ENCODE measurements at regions not wholly inside any gene's neighbourhood (a gene's known extent, or its start where the extent isn't known, plus 50 kb on each side); places are given as distances from the start of the nearest gene placed in this dataset.
A peak's percentile ranks its signal among the peaks of the same experiment; 100 is the strongest.

DNA sequence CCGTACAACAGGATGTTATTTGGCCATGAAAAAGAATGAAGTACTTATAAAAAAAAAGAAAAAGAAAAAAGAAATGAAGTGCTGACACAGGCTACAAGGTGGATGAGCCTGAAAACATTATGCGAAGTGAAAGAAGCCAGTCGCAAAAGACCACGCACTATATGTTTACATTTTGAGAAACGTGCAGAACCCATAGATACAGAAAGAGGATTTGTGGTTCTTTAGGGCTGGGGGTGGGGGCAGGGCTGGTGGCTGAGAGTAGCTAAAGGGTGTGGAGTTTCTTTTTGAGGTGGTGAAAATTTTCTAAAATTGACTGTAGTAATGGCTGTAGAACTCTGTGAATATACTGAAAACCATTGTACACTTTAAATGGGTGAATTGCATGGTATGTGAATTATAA is 86.0 kb upstream of the FAM20C start:
- H3K4me3 ChIP-seq (ENCODE audit: low read depth, low read length), result no peak overlapping the region
- TF ChIP-seq, protein P1, sequence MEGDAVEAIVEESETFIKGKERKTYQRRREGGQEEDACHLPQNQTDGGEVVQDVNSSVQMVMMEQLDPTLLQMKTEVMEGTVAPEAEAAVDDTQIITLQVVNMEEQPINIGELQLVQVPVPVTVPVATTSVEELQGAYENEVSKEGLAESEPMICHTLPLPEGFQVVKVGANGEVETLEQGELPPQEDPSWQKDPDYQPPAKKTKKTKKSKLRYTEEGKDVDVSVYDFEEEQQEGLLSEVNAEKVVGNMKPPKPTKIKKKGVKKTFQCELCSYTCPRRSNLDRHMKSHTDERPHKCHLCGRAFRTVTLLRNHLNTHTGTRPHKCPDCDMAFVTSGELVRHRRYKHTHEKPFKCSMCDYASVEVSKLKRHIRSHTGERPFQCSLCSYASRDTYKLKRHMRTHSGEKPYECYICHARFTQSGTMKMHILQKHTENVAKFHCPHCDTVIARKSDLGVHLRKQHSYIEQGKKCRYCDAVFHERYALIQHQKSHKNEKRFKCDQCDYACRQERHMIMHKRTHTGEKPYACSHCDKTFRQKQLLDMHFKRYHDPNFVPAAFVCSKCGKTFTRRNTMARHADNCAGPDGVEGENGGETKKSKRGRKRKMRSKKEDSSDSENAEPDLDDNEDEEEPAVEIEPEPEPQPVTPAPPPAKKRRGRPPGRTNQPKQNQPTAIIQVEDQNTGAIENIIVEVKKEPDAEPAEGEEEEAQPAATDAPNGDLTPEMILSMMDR (IDR thresholded peaks at IDR 0.05; ENCODE audit: insufficient read depth, low read length), result no peak
- DNase-seq (ENCODE audit: low read depth), result no peak

DNA sequence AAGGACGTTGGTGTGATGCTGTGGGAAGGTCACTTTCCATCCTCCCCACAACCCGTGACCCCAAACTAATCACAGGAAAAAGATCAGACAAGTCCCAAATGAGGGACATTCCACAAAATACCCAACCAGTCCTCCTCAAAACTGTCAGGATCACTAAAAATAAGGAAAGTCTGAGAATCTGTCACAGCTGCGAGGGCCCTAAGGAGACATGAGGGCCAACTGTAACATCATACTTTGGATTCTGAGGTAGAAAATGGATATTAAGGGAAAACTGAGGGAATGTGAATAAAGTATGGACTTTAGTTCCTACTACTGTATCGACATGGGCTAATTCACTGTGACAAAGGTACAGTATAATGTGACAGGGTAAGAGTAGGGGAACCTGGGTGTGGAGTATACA is 85.1 kb upstream of the FAM20C start:
- TF ChIP-seq, protein P1 (IDR thresholded peaks at IDR 0.05; ENCODE audit: insufficient read depth, low read length), result no peak
- no peak for DNase-seq (ENCODE audit: low read depth)
- H3K4me3 ChIP-seq (ENCODE audit: low read depth, low read length), result no peak overlapping the region

DNA sequence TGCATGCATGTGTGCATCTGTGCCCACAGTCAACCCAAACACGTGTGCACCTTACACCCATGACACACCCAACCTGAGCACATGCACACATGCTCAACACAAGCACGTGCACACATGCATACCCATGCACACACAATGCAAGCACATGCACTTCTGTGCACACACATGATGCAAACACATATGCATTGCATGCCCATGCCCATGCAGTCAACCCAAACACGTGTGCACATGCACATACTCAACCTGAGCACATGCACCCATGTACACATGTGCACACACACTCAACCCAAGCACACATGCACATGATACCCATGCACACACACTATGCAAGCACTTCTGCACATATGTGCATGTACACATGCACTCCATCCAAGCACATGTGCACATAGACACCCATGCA is 84.5 kb upstream of the FAM20C start:
- no peak overlapping the region for H3K4me3 ChIP-seq (ENCODE audit: low read depth, low read length)
- no peak for DNase-seq (ENCODE audit: low read depth)
- TF ChIP-seq, protein P1 (IDR thresholded peaks at IDR 0.05; ENCODE audit: insufficient read depth, low read length), result no peak

DNA sequence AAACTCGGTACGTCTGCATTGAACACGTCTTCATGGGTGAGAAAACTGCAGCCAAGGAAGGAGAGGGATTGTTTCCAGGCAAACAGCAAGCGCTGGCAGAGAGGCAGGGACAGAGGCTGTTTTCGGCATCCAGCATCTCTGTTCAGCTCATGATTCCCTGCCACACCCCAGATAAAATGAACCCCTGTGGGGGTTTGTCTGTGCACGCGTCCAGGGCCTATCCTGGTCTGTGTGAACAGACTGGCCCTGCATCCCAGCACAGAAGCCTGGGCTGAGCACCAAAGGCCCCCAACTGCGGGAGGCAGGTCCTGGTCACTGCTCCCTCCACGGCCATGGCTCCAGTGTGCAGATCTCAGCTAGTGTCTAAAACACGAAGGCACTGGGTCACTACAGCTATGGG is 83.3 kb upstream of the FAM20C start:
- peak; percentile 11 for DNase-seq (ENCODE audit: low read depth)
- TF ChIP-seq, protein P1 (IDR thresholded peaks at IDR 0.05; ENCODE audit: insufficient read depth, low read length), result no peak

DNA sequence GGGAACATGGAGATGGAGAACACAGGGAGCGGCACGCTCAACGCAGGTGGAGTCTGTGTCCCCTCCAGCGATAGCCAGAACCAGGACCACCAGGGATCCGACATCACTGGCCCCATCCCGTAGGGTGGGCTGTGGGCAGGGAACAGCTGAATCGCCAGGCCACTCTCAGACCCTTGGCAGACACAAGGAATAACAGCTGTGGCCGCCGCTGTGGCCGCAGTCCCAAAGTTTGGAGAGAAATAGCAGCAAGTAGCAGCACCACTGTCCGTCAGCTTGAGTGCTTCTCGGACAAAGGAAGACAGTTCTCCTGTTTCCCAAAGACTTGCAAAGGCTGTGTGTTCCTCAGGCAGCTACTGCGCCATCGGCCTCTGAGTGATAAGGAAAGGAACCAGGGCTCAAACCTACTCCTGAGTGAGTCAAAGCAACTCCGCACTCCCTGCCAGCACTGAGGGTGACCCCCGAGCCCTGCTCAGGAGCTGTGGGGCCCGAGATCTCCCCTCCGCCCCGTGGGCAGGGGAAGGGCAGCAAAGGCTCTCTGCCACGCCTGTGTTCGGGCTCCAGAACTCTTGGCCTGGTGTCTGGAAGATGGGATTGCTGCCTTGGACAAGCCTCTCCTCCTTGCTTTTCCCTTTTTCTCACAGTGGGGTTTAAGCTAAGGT is 82.3 kb upstream of the FAM20C start:
- TF ChIP-seq, protein P1 (IDR thresholded peaks at IDR 0.05; ENCODE audit: insufficient read depth, low read length), result no peak
- no peak overlapping the region for H3K4me3 ChIP-seq (ENCODE audit: low read depth, low read length)
- no peak for DNase-seq (ENCODE audit: low read depth)

More for the DNA sequence above, 83.3 kb upstream of the FAM20C start:
- no peak overlapping the region for H3K4me3 ChIP-seq (ENCODE audit: low read depth, low read length)

DNA sequence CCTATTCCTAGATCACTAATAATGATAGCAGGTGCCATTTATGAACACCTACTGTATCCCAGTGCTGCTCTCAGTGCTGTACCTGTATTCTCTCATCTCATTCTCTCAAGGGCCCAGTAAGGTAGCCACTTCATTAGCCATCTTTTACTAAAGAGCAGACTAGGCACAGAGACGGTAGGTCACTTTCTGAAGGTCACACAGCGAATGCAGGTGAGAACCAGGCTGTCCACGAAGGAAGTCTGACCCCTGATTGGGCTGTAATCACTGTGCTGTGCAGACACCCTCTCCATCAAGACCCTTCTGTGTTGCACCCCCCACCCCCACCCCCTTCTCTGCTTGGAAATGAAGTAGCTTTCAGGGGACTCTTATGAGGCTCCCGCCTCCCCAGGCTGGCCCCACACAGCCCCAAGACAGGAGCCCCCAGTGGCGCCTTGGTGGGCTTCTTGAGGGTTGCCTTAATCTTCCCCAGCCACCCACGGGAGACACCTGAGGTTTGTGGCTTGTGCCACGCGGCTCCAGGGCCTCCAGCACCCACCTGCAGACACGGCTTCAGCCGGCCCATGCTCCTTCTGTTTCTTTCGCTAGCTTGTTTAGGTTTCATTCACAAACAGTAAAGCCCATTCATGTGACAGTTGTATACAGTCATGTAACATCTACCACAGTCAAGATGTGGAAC is 81.7 kb upstream of the FAM20C start:
- H3K4me3 ChIP-seq (ENCODE audit: low read depth, low read length), result no peak overlapping the region
- TF ChIP-seq, protein P1 (IDR thresholded peaks at IDR 0.05; ENCODE audit: insufficient read depth, low read length), result no peak
- no peak for DNase-seq (ENCODE audit: low read depth)
